ENCODE measurements at regions not wholly inside any gene's neighbourhood (a gene's known extent, or its start where the extent isn't known, plus 50 kb on each side); places are given as distances from the start of the nearest gene placed in this dataset.

DNA sequence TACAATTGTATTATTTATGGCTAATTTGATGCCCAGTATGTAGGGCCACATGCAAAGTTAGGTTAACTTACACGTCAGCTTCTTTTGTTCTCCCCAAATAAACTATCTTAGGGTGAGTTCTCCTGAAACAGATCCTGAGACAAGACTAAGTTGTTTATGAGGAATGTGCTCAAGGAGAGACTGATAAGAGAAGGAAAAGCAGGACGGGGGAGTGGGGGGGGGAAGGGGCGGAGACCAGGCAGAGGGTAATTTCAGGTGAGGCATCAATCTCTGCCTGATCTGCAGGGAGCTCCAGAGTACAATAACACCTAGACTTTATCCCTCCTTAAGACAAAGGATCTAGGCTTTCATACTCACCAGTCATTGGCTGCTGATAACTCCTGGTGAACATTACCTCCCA is 220.6 kb upstream of the BTBD3 start:
- TF ChIP-seq, protein P1, sequence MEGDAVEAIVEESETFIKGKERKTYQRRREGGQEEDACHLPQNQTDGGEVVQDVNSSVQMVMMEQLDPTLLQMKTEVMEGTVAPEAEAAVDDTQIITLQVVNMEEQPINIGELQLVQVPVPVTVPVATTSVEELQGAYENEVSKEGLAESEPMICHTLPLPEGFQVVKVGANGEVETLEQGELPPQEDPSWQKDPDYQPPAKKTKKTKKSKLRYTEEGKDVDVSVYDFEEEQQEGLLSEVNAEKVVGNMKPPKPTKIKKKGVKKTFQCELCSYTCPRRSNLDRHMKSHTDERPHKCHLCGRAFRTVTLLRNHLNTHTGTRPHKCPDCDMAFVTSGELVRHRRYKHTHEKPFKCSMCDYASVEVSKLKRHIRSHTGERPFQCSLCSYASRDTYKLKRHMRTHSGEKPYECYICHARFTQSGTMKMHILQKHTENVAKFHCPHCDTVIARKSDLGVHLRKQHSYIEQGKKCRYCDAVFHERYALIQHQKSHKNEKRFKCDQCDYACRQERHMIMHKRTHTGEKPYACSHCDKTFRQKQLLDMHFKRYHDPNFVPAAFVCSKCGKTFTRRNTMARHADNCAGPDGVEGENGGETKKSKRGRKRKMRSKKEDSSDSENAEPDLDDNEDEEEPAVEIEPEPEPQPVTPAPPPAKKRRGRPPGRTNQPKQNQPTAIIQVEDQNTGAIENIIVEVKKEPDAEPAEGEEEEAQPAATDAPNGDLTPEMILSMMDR (IDR thresholded peaks at IDR 0.05), result no peak
- TF ChIP-seq POLR2A (IDR thresholded peaks at IDR 0.05), result no peak
